ENCODE measurements at regions not wholly inside any gene's neighbourhood (a gene's known extent, or its start where the extent isn't known, plus 50 kb on each side); places are given as distances from the start of the nearest gene placed in this dataset.

DNA sequence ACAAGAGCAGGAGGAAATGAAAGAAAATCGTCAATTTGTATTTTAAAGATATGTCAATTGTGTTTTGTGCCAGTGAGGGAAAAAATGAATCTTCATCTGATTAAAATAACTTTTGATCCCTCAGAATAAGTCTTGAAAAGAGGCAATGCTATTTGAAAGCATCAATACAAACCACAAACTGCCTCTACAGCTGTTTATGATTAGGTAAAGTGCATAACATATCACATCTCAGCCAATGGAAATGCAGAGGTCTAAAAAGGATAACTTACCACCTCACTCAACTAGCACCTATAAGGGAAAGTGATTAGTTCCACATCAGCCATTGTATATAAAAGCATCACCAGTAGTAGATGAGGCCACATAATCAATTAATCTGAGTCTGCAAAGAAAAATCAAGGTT is 492.2 kb upstream of the CDH2 start:
- TF ChIP-seq POLR2A (IDR thresholded peaks at IDR 0.05): no peak
- TF ChIP-seq, protein P1, sequence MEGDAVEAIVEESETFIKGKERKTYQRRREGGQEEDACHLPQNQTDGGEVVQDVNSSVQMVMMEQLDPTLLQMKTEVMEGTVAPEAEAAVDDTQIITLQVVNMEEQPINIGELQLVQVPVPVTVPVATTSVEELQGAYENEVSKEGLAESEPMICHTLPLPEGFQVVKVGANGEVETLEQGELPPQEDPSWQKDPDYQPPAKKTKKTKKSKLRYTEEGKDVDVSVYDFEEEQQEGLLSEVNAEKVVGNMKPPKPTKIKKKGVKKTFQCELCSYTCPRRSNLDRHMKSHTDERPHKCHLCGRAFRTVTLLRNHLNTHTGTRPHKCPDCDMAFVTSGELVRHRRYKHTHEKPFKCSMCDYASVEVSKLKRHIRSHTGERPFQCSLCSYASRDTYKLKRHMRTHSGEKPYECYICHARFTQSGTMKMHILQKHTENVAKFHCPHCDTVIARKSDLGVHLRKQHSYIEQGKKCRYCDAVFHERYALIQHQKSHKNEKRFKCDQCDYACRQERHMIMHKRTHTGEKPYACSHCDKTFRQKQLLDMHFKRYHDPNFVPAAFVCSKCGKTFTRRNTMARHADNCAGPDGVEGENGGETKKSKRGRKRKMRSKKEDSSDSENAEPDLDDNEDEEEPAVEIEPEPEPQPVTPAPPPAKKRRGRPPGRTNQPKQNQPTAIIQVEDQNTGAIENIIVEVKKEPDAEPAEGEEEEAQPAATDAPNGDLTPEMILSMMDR (IDR thresholded peaks at IDR 0.05): no peak

Data from body of pancreas (tissue), 4 donors.